ENCODE measurements at regions not wholly inside any gene's neighbourhood (a gene's known extent, or its start where the extent isn't known, plus 50 kb on each side); places are given as distances from the start of the nearest gene placed in this dataset.

GRCh38 chrX:36534900-36535299 lies 473.3 kb upstream of the FAM47C start:
- H3K4me3 ChIP-seq (ENCODE audit: control extremely low read depth in 1 of 5, extremely low read depth in 1 of 5, insufficient read depth in 1 of 5, low read depth in 2 of 5, low read length in 4 of 5), result no peak overlapping the region
- no peak overlapping the region for H3K9ac ChIP-seq (ENCODE audit: low read length)
- intact Hi-C loops (cut with micrococcal nuclease), result no loop called here
- no peak for TF ChIP-seq CTCF (IDR thresholded peaks at IDR 0.05)
- TF ChIP-seq EZH2 (IDR thresholded peaks at IDR 0.05; ENCODE audit: borderline replicate concordance, insufficient read depth, low read depth, low read length, poor library complexity, severe bottlenecking), result no peak
- H3K4me2 ChIP-seq (replicated peaks; ENCODE audit: low read depth, low read length, poor library complexity, severe bottlenecking), result no peak overlapping the region
- no peak overlapping the region for H3K27ac ChIP-seq (ENCODE audit: low read length in 2 of 2)
- no peaks in the 10 kb centered on the region for H3K27me3 Mint-ChIP-seq
- H3K4me3 Mint-ChIP-seq, result no peak overlapping the region
- no peak overlapping the region for H2AFZ ChIP-seq (ENCODE audit: insufficient read depth, low read depth, low read length, poor library complexity, severe bottlenecking)
- ChIA-PET POLR2A (no interaction called here), CTCF (no interaction called here)
- H3K27me3 ChIP-seq (replicated peaks in 1 of 4; ENCODE audit: control extremely low read depth in 1 of 4, control insufficient read depth in 3 of 4, insufficient read depth in 4 of 4, low read length in 3 of 4), result no peaks in the 10 kb centered on the region
- H3K36me3 ChIP-seq (replicated peaks in 1 of 2; ENCODE audit: control extremely low read depth in 1 of 2, control insufficient read depth in 1 of 2, extremely low read depth in 1 of 2, insufficient read depth in 2 of 2, low read length in 1 of 2), result no peaks in the 10 kb centered on the region
- no peaks in the 10 kb centered on the region for H3K4me1 ChIP-seq (ENCODE audit: control insufficient read depth in 2 of 2, insufficient read depth in 2 of 2, low read length in 2 of 2)
- ATAC-seq (ENCODE audit: low read depth) (no peak), DNase-seq (no peak)
- no peaks in the 10 kb centered on the region for H3K4me1 Mint-ChIP-seq
- H3K79me2 ChIP-seq (ENCODE audit: control insufficient read depth, insufficient read depth, low read length), result no peaks in the 10 kb centered on the region
- H4K20me1 ChIP-seq (ENCODE audit: control insufficient read depth, insufficient read depth, low read length, poor library complexity, severe bottlenecking), result no peaks in the 10 kb centered on the region
- no peaks in the 10 kb centered on the region for H3K9me3 Mint-ChIP-seq (ENCODE audit: insufficient read depth)
- no peaks in the 10 kb centered on the region for H3K9me3 ChIP-seq (ENCODE audit: control extremely low read depth in 1 of 3, control insufficient read depth in 2 of 3, insufficient read depth in 1 of 3, low read length in 2 of 3)
- whole genome bisulfite sequencing (ENCODE audit: insufficient coverage), result 83% methylated on average over 3 of the region's 6 CpGs
- no peak overlapping the region for H3K27ac Mint-ChIP-seq

DNA sequence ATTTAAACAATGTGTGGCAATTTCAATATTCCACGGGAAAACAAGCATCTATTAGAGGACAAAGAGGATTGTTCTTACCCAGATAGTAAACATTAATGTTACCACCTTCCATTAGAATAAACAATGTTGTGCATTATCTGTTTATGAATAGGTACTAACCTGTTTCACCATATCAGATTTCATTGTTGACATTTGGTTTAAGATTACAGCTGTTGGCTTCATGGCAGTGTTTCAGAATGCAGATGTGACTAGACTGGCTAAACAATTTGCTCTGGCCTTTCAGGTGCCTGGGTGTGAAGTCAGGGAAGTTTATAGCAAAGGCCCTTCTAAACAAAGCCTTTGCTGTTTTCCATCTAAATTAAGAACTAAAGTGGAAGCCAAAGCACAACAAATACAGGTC lies 464.7 kb upstream of the FAM47C start:
- no peaks in the 10 kb centered on the region for H3K27me3 Mint-ChIP-seq
- no peaks in the 10 kb centered on the region for H3K4me1 ChIP-seq (ENCODE audit: control insufficient read depth in 2 of 2, insufficient read depth in 2 of 2, low read length in 2 of 2)
- ChIA-PET CTCF (no interaction called here), POLR2A (no interaction called here)
- ATAC-seq (ENCODE audit: low read depth) (no peak), DNase-seq (no peak)
- no peaks in the 10 kb centered on the region for H3K9me3 ChIP-seq (ENCODE audit: control extremely low read depth in 1 of 3, control insufficient read depth in 2 of 3, insufficient read depth in 1 of 3, low read length in 2 of 3)
- no peak overlapping the region for H3K4me2 ChIP-seq (replicated peaks; ENCODE audit: low read depth, low read length, poor library complexity, severe bottlenecking)
- TF ChIP-seq EZH2 (IDR thresholded peaks at IDR 0.05; ENCODE audit: borderline replicate concordance, insufficient read depth, low read depth, low read length, poor library complexity, severe bottlenecking), result no peak
- H3K27me3 ChIP-seq (replicated peaks in 1 of 4; ENCODE audit: control extremely low read depth in 1 of 4, control insufficient read depth in 3 of 4, insufficient read depth in 4 of 4, low read length in 3 of 4), result no peaks in the 10 kb centered on the region
- H3K9ac ChIP-seq (ENCODE audit: low read length), result no peak overlapping the region
- no peak overlapping the region for H2AFZ ChIP-seq (ENCODE audit: insufficient read depth, low read depth, low read length, poor library complexity, severe bottlenecking)
- H3K9me3 Mint-ChIP-seq (ENCODE audit: insufficient read depth), result no peaks in the 10 kb centered on the region
- no CpG with 5 or more reads among the region's 1 CpG for WGBS (ENCODE audit: insufficient coverage)
- H3K36me3 ChIP-seq (replicated peaks in 1 of 2; ENCODE audit: control extremely low read depth in 1 of 2, control insufficient read depth in 1 of 2, extremely low read depth in 1 of 2, insufficient read depth in 2 of 2, low read length in 1 of 2), result no peaks in the 10 kb centered on the region
- no peak overlapping the region for H3K27ac ChIP-seq (ENCODE audit: low read length in 2 of 2)
- intact Hi-C loops (cut with micrococcal nuclease), result no loop called here
- H3K79me2 ChIP-seq (ENCODE audit: control insufficient read depth, insufficient read depth, low read length), result no peaks in the 10 kb centered on the region
- no peaks in the 10 kb centered on the region for H3K4me1 Mint-ChIP-seq
- H4K20me1 ChIP-seq (ENCODE audit: control insufficient read depth, insufficient read depth, low read length, poor library complexity, severe bottlenecking), result no peaks in the 10 kb centered on the region
- H3K4me3 ChIP-seq (ENCODE audit: control extremely low read depth in 1 of 5, extremely low read depth in 1 of 5, insufficient read depth in 1 of 5, low read depth in 2 of 5, low read length in 4 of 5), result no peak overlapping the region
- H3K27ac Mint-ChIP-seq, result no peak overlapping the region
- no peak overlapping the region for H3K4me3 Mint-ChIP-seq

Data from B cell (primary cell).